HK-2 (cell line): ENCODE measurements at regions not wholly inside any gene's neighbourhood (a gene's known extent, or its start where the extent isn't known, plus 50 kb on each side); places are given as distances from the start of the nearest gene placed in this dataset.
"Not testable (repeated sequence)": the region's sequence is repeated elsewhere in the genome, so short reads cannot be mapped to it uniquely, and the experiment has no call there.

Source experiments
- DNase-seq: peaks from one replicate; pipeline ENCODE4 v3.0.0-alpha.2; 2018; ENCODE audit not compliant: unreplicated experiment

DNA sequence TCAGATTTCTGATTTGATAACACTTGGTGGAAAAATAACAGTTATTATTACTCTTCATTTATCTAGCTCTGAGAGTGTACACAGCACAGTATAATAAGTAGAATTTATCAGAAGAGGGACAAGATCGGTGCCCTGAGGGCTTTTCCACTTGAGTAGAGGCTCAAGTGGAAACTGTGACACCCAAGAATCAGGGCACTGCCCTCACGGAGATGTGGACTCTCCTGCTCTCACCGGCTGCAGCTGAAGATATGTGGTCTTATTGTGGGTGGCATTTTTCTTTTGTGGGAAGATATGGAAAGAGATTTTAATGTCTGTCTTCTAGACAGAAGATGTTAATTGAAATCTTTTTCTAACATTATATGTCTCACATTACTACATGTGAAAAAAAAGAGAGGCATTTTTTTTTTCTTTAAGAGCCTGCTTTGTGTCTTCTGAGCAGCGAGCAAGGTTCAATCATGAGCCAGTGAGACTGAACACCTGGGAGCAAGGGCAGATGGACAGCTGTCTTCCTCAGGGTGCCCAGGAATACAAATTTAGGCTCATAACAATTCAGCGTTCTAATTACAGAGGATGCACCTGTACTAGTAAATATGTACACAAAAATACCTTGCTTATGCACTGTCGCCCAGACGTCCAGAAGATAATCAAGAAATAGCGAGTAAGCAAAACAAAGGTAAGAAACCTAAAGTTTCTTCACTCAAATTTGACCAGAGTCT is 1098.2 kb upstream of the FANCL start:
- no peak for DNase-seq

DNA sequence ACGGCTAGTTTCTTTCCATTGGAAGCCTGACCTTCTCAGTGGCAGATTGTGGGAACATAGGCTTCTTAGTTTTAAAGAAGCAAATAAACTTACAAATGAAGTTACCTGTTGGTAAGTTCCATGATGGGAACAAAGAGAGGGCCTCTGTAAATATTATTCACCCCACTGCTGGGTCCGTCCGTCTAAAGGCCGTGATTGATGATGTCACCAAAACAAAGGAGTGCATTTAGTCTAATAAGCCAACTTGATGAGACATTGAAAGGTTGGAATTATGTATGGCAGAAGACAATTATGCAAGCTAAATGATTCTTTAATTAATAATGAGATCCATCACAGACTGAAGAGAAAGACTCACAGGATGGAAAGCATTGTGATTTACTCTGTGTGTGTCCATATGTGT is 1091.9 kb upstream of the FANCL start:
- DNase-seq: no peak

DNA sequence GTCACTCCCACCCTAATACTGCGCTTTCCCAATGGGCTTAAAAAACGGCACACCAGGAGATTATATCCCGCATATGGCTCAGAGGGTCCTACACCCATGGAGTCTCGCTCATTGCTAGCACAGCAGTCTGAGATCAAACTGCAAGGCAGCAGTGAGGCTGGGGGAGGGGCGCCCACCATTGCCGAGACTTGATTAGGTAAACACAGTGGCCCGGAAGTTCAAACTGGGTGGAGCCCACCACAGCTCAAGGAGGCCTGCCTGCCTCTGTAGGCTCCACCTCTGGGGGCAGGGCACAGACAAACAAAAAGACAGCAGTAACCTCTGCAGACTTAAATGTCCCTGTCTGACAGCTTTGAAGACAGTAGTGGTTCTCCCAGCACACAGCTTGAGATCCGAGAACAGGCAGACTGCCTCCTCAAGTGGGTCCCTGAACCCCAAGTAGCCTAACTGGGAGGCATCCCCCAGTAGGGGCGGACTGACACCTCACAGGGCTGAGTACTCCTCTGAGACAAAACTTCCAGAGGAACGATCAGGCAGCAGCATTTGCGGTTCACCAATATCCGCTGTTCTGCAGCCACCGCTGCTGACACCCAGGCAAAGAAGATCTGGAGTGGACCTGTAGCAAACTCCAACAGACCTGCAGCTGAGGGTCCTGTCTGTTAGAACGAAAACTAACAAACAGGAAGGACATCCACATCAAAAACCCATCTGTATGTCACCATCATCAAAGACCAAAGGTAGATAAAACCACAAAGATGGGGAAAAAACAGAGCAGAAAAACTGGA is 1085.6 kb upstream of the FANCL start:
- DNase-seq: not testable (repeated sequence)

DNA sequence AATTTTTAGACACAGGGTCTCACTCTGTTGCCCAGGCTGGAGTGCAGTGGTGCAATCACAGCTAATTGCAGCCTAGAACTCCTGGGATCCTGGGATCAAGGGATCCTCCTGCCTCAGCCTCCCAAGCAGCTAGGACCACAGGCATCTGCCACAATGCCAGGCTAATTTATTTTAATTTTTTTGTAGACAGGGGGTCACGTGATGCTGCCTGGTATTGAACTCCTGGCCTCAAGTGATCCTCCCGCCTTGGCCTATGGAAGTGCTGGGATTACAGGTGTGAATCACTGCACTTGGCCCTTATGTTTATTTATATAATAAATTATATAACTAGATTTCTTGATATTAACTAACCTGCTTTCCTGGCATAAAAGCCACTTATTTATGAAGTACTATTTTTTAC is 1081.7 kb upstream of the FANCL start:
- DNase-seq: no peak

DNA sequence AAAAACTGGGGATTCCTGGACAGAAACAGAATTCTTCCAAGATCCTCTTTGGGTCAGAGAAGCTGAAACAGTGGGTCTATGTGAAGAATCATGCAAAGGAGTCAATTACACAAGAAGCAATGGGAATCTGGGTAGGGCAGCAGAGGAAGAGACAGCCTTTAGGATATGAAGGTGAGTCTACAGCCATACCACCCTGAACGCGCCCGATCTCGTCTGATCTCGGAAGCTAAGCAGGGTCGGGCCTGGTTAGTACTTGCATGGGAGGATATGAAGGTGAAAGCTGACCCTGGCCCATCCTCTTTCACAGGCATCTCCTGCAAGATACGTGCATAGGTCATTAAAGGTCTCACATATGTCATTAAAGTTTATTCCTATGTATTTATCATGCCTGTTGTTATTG is 1080.9 kb upstream of the FANCL start:
- no peak for DNase-seq

DNA sequence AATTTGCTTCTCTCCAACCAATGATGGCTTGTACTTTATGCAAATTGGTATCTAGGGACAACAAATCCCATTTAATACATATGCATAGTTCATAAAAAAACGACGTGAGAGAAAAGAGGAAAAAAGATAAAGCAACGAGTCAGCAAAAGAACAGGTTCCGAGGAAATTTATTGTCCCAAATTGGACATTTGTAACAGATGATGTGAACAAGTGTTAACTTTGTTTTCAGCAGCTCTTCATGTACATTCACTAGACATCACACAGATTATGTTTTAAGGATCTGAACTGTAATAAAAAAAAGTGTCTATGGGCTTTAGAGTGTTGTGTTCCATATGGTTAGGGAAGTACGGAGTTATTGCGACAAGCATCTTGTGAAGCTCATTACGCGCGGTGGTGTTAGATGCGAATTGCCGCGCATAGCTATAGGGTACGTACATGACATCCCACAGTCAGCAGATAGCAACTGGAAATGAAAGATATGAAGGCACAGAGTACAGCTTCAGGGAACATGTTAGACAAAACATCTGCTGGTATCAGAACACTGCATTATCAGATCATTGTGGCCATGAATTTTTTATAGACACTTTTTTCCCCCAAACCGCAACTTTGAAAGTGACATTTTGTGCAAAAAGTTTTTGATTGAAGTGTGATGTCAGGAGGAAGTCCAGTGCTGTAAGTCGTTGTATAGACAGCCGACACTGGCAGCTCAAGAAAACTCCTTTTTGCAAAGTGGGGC is 1073.1 kb upstream of the FANCL start:
- DNase-seq: no peak

DNA sequence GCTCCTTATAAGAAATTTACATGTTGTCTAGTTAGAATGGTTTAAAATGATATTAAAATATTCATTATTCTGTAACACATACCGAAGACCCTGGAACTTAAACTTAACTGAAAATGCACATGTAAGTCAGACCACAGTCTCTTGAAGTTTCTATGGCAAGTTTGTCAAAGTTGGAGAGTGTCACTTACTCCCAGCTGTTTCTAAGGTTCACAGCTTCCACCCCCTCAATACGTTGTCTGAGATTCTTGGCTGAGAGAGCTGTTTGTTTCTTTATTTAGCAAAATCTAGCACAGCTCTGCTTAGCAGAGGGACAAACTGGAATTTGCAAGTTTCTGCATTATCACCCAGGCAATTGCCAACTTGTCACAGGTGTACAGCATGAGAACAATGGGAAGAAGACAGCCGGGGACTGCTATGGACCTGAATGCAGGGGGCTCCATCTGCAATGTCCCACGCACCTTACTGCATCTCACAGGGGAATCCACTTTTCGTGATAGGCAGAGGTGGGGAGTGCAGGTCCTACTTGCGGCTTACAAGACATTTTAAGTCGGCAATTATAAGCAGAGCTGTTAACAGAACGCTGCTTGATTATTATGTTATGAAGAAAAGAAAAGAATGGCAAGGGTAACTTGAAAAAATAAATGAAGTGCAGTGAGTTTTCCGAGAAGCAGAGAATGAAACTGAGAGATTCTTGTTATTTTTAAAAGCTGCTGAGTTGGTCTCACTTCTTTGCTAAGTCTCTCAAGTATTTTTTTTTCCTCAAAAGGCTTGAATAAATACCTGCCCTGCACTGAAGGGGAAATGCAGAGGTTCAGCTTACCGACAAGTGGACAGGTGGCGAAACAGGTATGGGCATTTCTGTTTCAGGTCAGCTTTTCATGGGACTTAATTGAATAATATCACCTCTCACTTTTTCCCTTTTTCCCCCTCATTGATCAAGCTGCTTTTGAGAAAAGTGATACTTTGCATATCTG is 1072.1 kb upstream of the FANCL start:
- DNase-seq: no peak

DNA sequence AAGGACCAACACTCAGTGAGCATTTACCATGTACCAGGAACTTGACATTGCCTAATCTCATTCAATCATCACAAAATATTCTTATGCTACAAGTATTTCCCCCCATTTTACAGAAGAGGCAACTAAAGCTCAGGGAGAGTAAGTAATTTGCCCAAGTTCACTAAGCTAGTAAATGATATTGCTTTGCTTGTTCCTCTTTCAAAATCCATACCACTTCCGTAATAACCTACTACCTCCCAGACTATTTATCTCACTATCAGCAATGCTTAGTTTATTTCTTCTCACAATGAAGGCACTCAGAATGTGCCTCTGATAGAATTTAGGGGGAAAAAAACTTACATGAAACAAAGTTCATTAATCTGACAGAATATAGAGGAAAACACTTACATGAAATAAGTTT is 1070.9 kb upstream of the FANCL start:
- no peak for DNase-seq

DNA sequence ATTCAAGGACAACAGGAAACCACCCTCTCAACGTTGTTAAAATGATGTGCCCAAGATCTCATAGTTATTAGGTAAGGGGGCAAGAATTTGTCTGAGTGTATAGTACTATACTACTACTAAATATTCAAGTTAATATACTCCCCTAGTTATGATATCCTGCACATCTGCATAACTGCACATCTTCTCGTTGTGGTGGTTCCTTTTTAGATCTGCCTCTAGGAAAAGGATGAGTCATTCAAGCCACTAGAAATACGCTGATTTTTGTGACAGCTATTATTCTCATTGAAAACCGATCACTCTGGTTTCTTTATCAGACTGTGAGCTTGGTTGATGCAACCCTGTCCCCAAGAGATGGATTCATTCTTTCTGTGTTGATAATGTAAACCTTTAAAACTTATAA is 1067.0 kb upstream of the FANCL start:
- no peak for DNase-seq

DNA sequence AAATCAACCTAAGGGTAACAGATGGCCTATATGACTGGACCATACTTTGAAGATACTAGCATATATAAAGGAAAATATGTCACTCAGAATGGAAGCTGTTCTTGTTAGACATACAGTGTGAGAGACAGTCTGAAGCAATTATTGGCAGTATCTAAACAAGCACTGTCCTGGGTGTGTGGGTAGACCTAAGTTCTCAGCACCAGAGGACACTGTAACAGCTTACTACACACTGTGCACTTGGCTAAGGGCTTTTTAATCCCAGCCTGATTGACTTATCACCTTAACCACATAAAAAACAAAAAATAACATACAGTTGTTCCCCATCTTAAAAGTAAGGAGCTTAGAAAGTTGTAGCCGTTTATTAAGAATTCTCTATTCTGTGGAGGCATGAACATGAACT is 1066.1 kb upstream of the FANCL start:
- no peak for DNase-seq

DNA sequence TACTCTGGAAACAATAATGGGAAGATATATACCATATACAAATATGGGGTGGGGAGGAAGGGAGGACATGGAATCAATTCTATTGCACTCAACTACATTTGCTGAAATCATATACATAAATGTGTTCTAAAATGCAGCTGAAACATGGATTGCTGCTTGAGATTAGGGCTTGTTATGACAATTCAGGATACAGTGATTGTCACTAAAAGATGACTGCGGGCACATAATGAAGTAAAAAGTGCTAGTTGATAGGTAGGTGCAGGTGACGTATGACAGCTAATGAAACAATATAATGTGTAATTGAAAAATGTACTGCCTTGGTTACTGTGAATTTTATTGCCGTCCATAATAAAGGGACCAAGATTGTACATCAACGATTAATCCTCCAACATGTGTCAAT is 1062.1 kb upstream of the FANCL start:
- DNase-seq: no peak

DNA sequence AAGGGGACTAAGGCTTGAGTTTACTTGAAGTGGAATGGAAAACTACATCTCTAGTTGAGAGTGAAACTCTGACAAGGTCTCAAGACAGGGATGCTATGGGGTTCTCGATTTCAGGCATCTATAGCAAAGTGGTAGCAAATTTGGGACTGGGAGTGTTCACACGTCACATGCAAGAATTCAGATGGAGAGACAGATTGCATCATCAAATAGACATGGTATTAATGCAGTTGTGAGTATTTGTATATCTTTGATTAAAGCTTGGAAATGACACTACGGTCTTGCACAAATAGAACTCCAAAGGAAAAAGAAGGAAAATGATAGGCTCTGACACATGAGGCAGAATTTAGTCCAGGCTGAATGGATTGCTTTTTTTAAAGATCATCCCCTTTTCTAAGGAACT is 1061.6 kb upstream of the FANCL start:
- no peak for DNase-seq

DNA sequence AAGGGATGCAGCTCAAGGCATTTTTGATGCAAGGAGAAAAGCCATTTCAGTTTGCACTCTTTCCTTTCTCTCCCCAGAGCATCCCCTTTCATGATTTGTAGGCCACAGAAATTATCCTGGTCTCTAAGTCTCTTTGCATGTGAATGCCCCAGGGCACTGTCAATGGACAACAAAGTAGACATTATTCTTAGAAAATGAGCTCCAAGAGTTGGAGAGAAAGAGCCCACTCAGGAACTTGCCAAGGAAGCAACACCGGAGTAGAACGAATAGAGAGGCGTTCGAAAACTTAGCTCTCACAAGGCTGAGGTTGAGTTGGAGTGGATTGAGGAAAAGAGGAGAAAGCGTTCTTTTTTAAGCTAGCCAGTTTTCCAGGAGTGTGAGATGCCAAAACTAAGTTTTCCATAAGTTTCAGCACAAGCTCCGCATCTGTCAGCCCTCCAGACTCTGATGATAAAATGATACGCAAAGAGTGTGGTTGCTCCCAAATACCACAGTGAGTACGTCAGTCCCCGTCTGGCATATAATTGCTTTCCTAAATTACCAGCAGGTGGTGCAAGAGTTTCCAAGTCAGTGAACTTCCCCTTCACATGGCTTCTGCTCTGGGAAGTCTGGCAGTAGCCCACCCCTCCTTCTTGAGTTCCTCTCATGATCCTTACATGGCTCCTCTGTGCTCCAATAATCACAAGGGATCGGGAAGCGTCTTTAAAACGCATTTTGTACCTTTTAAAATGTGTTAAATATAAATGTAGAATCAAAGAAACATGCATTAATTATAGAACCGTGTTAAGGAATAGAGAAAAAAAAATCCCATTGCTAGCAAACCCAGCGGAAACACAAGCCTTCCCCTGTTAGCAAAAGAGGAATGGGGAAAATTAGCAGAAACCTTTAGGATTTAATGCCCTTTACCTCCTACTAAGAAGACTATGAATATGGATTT is 1060.6 kb upstream of the FANCL start:
- peak; percentile 21 for DNase-seq

DNA sequence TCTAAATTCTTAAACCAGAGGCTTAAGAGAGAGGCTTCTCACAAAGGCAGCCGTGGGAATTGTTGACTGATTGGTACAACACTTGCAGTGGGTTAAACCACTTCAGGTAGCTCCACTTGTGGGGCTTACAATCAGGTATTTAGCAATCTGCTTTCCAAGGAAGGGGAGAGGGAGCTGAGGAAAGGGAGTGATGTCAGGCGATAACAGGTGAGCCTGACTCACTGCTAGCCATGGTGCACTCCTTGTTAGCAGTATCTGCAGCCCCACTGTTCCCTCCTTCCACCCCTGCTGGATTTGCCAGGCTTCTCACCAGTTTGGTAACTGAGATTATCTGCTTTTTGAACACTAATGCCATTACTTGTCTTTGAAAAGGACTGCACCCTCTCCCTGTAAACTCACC is 1056.7 kb upstream of the FANCL start:
- DNase-seq: no peak

DNA sequence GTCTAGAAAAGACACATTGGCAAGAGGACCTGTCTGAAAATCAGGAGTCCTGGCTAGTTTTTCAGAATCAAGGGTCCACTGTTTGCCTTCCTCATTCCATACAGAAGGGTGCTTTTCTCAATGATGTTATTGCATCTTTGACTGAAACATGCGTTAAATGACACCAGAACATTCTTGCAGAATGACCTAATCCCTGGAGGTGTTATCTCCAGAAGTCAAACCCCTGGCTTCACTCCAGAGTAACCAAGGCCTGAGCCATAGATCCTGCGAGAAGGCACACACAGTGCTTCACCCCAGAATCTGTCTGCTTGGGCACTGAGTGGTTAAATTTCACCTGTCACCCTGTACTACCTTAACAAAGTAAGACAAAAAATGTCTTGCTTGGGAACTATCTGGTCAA is 1055.2 kb upstream of the FANCL start:
- no peak for DNase-seq

DNA sequence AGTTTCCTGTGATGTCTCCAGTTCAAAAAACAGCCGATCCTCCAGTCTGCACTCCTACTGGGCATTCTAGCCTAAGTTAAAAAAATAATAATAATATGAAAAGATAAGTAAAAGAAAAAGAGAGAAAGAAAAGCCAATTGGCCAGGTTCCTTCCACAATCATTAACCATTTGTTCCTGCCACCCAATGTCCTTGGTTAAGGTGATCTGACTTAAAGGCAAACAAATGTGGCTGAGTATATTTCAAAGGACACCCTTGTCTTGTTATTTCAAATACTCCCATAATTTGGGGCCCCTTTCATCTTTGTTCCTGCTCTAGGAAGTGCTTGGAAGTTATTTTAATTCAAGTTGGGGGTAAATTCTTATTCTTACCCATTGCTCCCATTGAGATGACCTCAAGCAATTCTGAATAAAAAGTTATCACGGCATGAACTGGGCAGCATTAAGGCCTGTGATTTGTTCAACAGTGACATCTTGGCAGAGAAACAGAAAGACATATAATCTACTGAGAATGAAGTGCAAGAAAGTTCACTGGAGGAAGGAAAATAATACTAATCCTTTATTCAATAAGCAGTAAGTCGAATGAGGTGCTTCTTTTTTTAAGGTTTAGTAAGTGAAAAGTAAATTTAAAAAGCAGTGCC is 1054.5 kb upstream of the FANCL start:
- DNase-seq: no peak

DNA sequence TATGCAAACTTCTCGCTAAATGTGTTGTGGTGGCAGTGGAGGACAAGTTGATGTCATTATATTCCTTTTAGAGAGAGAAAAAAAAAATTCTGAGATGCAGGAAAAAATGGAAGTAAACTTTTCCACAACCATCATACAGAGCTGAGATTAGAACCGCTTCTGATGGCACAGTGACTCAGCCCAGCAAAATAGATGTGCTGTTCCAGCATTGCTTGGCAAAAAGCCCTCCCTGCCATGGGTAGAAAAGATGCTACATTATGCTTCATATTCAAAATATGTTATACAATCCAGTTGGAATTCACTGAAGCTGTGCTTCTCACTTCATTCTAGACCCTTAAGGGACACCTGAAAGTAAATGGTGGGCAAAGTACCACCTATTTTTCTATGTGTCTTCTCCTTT is 1047.6 kb upstream of the FANCL start:
- DNase-seq: no peak

DNA sequence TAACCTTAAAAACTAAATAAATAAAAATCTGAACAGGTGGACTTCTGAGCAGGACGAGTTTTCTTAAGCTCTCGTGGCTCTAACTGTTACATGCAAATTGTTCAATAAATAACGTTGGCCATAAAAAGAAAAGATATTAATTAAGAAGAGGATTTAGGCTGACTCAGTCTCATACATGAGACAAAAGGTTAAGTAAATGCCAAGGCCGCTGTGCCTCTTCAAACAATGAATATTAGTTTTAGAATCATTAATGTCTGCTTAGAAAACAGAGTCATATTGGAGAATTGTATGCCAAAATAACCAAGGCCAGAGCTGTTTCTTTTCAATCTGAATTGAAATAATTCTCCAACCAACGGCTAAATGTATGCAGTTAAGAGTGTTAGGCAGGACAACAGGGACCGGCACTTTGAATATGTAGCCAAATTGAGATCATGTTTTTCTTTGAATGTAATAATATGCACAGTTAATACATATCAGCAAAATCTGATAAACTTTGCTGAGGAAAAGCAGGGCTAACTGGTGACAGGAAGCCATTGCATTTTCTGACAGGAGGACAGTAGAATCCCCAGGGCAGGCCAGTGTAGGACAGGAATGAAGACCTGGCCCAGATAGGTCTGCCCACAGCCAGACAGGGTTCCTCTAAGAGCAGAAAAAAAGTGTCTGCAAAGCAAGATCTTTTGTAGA is 1041.4 kb upstream of the FANCL start:
- DNase-seq: no peak

DNA sequence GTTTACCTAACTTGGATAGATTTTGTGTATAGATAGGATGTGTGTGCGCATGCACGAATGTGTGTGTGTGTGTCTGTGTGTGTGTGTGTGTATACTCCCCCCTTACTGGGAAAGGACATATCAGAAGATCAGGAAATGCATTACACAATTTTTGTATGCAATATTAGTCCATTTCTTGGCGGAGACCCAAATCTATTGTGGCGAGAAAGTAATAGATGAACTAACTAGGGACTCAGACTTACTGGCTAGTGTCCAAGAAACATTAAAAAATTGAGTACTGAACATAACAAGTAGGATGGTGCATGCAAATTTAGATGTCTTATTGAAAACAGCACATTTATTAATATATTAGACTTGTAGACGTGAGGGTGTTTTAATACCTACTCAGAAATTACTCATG is 1036.5 kb upstream of the FANCL start:
- DNase-seq: no peak

DNA sequence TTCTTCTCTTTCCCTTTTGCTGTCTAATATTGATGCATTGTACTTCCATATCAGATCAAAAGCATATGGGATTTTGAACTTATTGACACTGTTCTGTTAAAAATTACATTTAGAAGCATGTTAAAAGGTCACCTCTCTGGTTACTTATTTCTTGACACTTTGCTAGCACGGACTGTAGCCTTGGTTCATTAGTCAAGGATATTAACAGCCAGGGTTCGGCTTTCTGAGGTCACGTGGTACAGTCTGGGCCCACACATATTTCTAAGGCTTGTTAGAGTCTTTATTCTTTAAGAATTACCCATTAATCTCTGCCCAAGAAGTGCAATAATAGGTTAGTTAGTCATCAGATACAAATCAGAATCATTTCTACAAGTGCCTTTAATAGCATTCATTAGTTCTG is 1035.8 kb upstream of the FANCL start:
- no peak for DNase-seq
